WTC11 (cell line): ENCODE measurements at regions not wholly inside any gene's neighbourhood (a gene's known extent, or its start where the extent isn't known, plus 50 kb on each side); places are given as distances from the start of the nearest gene placed in this dataset.

Experiments used
- ATAC-seq: fragments of 200-7000 bp; cut with Tn5 transposase; 2 replicates; pipeline ENCODE4 v1.10.0; 2021; ENCODE audit warnings: mild to moderate bottlenecking, moderate library complexity
- CTCF ChIA-PET: fragments of 300-600 bp; sonication (Branson Sonifier 250); formaldehyde crosslinking; loops from one replicate; lab custom pipeline; 2021; ENCODE audit warnings: antibody characterized with exemption; lab: Charles Lee
- POLR2A ChIA-PET: fragments of 350-600 bp; sonication (Branson Sonifier 250); formaldehyde crosslinking; loops from one replicate; lab custom pipeline; 2021; ENCODE audit warnings: antibody characterized with exemption; lab: Charles Lee
- DNase-seq: peaks from one replicate; pipeline ENCODE4 v3.0.0; 2021; ENCODE audit warnings: low spot score
- H3K27ac Mint-ChIP-seq: 2 replicates; pipeline ENCODE4 v1.8.0; 2021; ENCODE audit warnings: mixed read lengths
- H3K27me3 Mint-ChIP-seq: 2 replicates; pipeline ENCODE4 v1.8.0; 2021; ENCODE audit warnings: low read depth, mild to moderate bottlenecking, moderate library complexity, mixed read lengths
- H3K36me3 Mint-ChIP-seq: 2 replicates; pipeline ENCODE4 v1.8.0; 2021; ENCODE audit warnings: mixed read lengths
- H3K4me1 Mint-ChIP-seq: 2 replicates; pipeline ENCODE4 v1.8.0; 2022; ENCODE audit warnings: mixed read lengths
- H3K4me3 Mint-ChIP-seq: 2 replicates; pipeline ENCODE4 v1.8.0; 2021; ENCODE audit warnings: mild to moderate bottlenecking, moderate library complexity, mixed read lengths
- H3K9me3 Mint-ChIP-seq: 2 replicates; pipeline ENCODE4 v1.8.0; 2021; ENCODE audit warnings: mixed read lengths
- ATF6 ChIP-seq: sonication (generic); formaldehyde crosslinking; IDR thresholded peaks from 2 replicates; pipeline ENCODE4 v1.8.1; 2023; ENCODE audit warnings: mild to moderate bottlenecking, missing genetic modification reagents
- CTCF ChIP-seq: fragments of 200-600 bp; IDR thresholded peaks from 2 replicates; pipeline ENCODE4 v1.8.0; 2022; ENCODE audit warnings: antibody characterized with exemption
- EMX1 ChIP-seq: fragments of 250-450 bp; sonication (Bioruptor Pico); IDR thresholded peaks from 2 replicates; pipeline ENCODE4 v1.8.0; 2021; ENCODE audit warnings: mild to moderate bottlenecking
- GABPB1 ChIP-seq: sonication (generic); formaldehyde crosslinking; IDR thresholded peaks from 2 replicates; pipeline ENCODE4 v1.8.1; 2023; ENCODE audit warnings: mild to moderate bottlenecking, missing genetic modification reagents
- MYBL2 ChIP-seq: sonication (generic); formaldehyde crosslinking; IDR thresholded peaks from 2 replicates; pipeline ENCODE4 v1.8.1; 2023; ENCODE audit warnings: mild to moderate bottlenecking, moderate library complexity, missing genetic modification reagents
- PRRX2 ChIP-seq: fragments of 250-450 bp; sonication (Bioruptor Pico); IDR thresholded peaks from 2 replicates; pipeline ENCODE4 v1.8.0; 2021; ENCODE audit warnings: mild to moderate bottlenecking
- SMAD4 ChIP-seq: sonication (generic); formaldehyde crosslinking; IDR thresholded peaks from 2 replicates; pipeline ENCODE4 v1.8.0; 2022; ENCODE audit warnings: mild to moderate bottlenecking, missing genetic modification reagents
- TCF7 ChIP-seq: sonication (generic); formaldehyde crosslinking; IDR thresholded peaks from 2 replicates; pipeline ENCODE4 v1.8.0; 2022; ENCODE audit warnings: mild to moderate bottlenecking, low read depth, missing genetic modification reagents, moderate library complexity
- TEAD1 ChIP-seq: sonication (generic); formaldehyde crosslinking; IDR thresholded peaks from 2 replicates; pipeline ENCODE4 v1.8.0; 2022; ENCODE audit warnings: mild to moderate bottlenecking, missing genetic modification reagents
- ZNF121 ChIP-seq: sonication (generic); formaldehyde crosslinking; IDR thresholded peaks from 2 replicates; pipeline ENCODE4 v1.8.0; 2023; ENCODE audit warnings: missing genetic modification reagents
- ZNF281 ChIP-seq: sonication (generic); formaldehyde crosslinking; IDR thresholded peaks from 2 replicates; pipeline ENCODE4 v1.8.0; 2023; ENCODE audit warnings: mild to moderate bottlenecking, missing genetic modification reagents
- ZNF512 ChIP-seq: sonication (generic); formaldehyde crosslinking; IDR thresholded peaks from 2 replicates; pipeline ENCODE4 v1.8.1; 2022; ENCODE audit warnings: missing genetic modification reagents, borderline replicate concordance

- Mint-ChIP-seq H3K27ac (no peak overlapping the region), H3K9me3 (no peaks in the 10 kb centered on the region), H3K27me3 (no peaks in the 10 kb centered on the region), H3K4me1 (no peaks in the 10 kb centered on the region), H3K4me3 (no peak overlapping the region)
- no peak for TF ChIP-seq MYBL2 (CRISPR knock-in tag)
- no peak for TF ChIP-seq GABPB1
- TF ChIP-seq TEAD1 (CRISPR knock-in tag): no peak
- no peak for TF ChIP-seq ZNF512
- no peak for TF ChIP-seq ATF6
- TF ChIP-seq EMX1 (CRISPR knock-in tag): no peak
- TF ChIP-seq ZNF121 (CRISPR knock-in tag): no peak
- TF ChIP-seq ZNF281: no peak
- TF ChIP-seq TCF7 (CRISPR knock-in tag): no peak
- no peak for TF ChIP-seq PRRX2 (CRISPR knock-in tag)
- TF ChIP-seq SMAD4 (CRISPR knock-in tag): no peak
- TF ChIP-seq CTCF: no peak
- TF ChIP-seq, all 79 proteins: peak for 0
- ATAC-seq (no peak), DNase-seq (no peak)
- ChIA-PET POLR2A (no interaction called here), CTCF (no interaction called here)
- H3K36me3 Mint-ChIP-seq: no peaks in the 10 kb centered on the region
Measured at GRCh38 chr3:18477620-18478019, 52.5 kb upstream of the SATB1 start.
